UCSD-AML1 (cell line): ENCODE measurements at regions not wholly inside any gene's neighbourhood (a gene's known extent, or its start where the extent isn't known, plus 50 kb on each side); places are given as distances from the start of the nearest gene placed in this dataset.
"Not testable (repeated sequence)": the region's sequence is repeated elsewhere in the genome, so short reads cannot be mapped to it uniquely, and the experiment has no call there.

ENCODE experiments used
- DNase-seq: peaks from one replicate; lab custom pipeline; 2025; ENCODE audit not compliant: unreplicated experiment; lab: John Stamatoyannopoulos, UW

DNA sequence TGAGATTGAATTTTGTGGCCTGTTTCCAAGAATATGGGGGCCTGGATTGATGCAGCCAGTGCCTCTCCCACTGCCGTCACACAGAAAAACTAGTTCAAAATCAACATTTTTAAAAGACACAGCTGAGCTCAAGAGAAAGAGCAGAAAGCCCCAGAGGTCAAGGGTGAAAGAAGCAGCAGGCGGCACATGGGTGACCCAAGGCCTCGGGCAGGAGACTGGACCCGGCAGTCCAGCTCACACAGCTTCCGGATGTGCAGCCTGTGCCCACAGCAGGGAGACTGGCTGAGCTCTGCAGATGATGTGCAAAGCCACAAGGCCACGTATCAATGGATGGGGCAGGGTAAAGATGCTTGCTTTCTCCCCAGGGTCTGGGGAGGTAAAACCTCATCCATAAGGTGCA is 50.4 kb upstream of the RNF32 start:
- no peak for DNase-seq

DNA sequence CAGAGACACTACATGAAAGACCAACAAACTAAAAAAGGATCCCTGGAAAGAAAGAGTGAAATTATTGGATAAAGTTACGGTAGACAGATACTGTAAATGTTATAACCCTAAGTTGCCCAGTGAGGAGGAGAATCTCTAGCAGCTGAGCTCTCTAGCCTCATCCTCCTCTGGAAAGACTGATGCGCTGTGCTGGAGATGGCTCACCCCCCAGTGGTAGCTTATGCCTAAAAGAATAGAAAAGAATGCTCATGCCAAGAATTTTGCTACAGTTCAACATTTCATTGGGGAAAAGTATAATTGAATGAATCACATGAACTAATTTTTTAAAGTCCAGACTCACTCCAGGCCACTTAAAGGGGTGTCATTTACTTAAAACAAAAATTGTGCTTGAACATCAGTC is 50.8 kb upstream of the RNF32 start:
- DNase-seq = no peak

GRCh38 chr7:156585926-156586325 is 54.6 kb upstream of the RNF32 start:
- no peak for DNase-seq

- no peak for DNase-seq
These were observed 55.4 kb upstream of the RNF32 start for GRCh38 chr7:156585025-156585648.

DNA sequence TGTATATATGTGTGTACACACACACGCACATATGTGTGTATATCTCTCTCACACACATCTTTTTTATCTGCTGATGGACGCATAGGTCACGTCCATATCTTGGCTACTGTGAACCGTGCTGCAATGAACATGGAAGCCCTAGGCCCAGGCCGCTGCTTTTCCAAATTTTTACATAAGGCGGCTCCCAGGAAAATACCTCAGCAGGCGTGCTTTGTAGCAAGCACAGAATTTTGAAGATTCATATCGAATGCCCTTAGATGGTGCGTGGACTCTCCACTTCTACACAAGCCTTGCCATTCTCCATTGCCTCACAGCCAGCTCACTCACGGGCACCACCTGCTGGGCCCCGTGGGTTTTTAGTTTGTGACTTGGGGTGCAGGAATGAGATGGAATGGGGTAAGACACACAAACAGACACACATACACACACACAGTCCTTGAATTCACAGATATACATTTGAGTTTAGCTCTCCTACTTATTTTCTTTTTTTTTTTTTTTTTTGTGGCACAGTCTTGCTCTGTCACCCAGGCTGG is 57.9 kb upstream of the RNF32 start:
- DNase-seq = no peak

- DNase-seq = no peak
These were observed 60.5 kb upstream of the RNF32 start for GRCh38 chr7:156580036-156580435.

- DNase-seq = no peak
These were observed 61.0 kb upstream of the RNF32 start for GRCh38 chr7:156579566-156579965.

- no peak for DNase-seq
These were observed 61.6 kb upstream of the RNF32 start for GRCh38 chr7:156578978-156579430.

- DNase-seq = no peak
These were observed 62.0 kb upstream of the RNF32 start for GRCh38 chr7:156578578-156578940.

DNA sequence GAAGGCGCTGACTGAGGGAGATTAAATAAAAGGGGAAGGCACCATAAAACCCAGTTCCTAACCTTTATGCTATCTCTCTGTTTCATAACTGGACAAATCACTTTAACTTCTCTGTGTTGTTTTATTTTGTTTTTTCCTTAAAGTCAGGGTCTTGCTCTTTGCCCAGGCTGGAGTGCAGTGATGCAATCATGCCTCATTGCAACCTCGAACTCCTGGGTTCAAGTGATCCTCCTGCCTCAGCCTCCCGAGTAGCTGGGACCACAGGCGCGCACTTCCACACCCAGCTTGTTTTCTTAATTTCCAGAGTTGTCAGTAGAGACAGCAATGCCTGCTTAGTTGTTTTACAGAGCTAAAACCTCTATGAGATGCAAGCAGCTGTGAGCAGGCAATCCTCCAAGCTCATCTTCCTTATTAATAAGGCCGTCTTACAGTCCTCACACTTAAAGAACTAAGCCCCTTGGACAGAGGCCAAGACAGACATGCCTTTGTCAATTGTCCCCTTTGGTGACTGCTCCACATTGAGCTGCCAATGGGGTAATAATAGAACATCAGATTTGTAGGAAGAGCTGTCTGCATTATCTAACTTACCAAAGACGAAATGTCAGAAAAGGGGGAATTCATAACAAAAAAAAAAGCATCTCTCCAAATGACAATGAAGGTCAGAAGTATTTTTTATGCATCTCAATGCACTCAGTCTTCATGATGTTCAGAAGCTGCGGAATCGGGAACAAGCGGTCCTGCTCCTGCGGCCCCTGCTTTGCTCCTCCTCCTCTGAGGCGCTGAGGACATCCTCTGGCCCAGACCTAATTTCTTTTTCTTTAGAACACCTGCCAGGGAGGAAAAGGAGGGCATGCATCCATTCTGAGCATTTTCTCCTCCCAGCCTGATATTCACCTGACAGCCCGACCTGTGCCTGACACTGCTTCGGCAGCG is 62.7 kb upstream of the RNF32 start:
- DNase-seq = no peak

GRCh38 chr7:156576216-156577058 is 64.1 kb upstream of the RNF32 start:
- no peak for DNase-seq

DNA sequence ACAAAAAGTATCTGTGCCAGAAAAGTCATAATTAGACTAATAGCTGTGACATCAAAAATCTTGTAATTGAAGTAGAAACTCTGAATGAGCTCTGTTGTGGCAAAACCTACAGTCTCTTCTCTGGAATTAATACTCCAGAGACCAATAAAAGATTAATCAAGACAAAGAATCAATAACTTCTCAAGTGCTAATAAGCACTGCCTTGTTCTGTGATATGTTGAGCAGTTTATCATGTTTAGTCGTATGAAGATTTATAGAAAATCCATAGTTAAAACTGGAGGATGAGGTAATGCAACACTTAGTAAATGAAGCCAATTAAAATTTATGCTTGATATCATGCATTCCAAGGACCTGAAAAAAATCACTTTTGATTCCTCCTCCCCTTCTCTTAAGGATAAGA is 72.3 kb upstream of the RNF32 start:
- DNase-seq = no peak

- DNase-seq = no peak
These were observed 73.6 kb upstream of the RNF32 start for GRCh38 chr7:156566812-156567549.

GRCh38 chr7:156565002-156565401 is 75.6 kb upstream of the RNF32 start:
- not testable (repeated sequence) for DNase-seq

- DNase-seq = no peak
These were observed 79.9 kb upstream of the RNF32 start for GRCh38 chr7:156560696-156561095.

- DNase-seq = no peak
These were observed 80.5 kb upstream of the RNF32 start for GRCh38 chr7:156560075-156560474.

- DNase-seq = no peak
These were observed 81.6 kb upstream of the RNF32 start for GRCh38 chr7:156559001-156559400.

- DNase-seq = no peak
These were observed 82.4 kb upstream of the RNF32 start for GRCh38 chr7:156558198-156558597.

DNA sequence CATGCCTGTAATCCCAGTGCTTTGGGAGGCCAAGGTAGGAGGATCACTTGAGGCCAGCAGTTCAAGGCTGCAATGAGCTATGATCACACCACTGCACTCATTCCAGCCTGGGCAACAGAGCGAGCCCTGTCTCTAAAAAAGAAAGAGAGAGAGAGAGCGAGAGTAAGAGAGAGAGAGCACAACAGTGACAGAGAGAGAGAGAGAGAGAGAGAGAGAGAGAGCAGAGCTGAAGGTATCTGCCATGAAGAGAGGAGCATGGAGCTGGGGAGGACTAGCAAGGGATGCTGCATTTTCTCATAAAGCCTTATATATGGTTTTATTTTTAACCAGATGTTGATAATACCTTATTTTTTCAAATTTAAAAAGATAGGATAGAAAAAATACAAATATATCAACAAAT is 84.5 kb upstream of the RNF32 start:
- DNase-seq = no peak

- no peak for DNase-seq
These were observed 86.1 kb upstream of the RNF32 start for GRCh38 chr7:156554488-156554887.

DNA sequence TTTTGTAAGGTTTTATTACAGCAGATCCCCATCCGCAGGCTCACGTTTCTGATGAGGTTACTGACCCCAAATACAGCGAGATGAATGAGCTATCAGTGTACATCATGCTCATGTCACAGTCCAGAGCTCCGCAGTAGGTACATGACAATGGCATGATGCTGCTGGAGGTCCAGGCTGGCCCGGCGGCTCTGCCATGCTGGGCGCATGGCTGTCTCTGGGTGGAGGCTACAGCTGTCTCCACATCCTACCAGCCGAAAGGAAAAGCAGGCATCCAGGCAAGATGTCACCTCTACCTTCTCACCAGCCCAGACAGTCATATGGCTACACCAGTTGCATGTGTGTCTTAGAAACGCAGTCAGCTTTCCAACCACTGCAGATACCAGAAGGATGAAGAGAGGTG is 90.9 kb upstream of the RNF32 start:
- DNase-seq = no peak
